Jurkat, Clone E6-1 (cell line): ENCODE measurements at regions not wholly inside any gene's neighbourhood (a gene's known extent, or its start where the extent isn't known, plus 50 kb on each side); places are given as distances from the start of the nearest gene placed in this dataset.
"Not testable (repeated sequence)": the region's sequence is repeated elsewhere in the genome, so short reads cannot be mapped to it uniquely, and the experiment has no call there.

Source experiments
- DNase-seq: peaks from one replicate; pipeline ENCODE4 v3.0.0-alpha.2; 2011; ENCODE audit warnings: low read depth, low spot score
- H3K4me3 ChIP-seq: 2 replicates; pipeline ENCODE4 v1.5.1; 2011; ENCODE audit warnings: mild to moderate bottlenecking, low read length, control low read depth, moderate library complexity

DNA sequence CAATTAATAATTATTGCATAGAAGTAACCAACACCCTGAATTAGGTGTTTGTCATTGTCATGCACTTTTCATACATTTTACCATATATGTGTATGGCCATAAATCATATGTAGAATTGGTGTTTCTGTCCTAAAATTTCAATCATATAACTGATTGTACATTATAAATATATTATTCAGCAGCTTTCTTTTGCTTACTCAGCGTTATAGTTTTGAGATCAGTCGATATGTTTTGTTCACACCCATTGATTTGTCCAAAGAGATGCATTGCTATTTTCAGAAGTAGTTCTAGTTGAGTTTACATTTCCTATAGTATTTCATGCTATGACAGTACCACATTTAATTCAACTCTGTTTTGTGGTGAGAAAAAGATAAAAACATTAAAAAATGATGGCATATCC, 50.5 kb upstream of the PARP4 start:
- DNase-seq: no peak
- H3K4me3 ChIP-seq: no peak overlapping the region

DNA sequence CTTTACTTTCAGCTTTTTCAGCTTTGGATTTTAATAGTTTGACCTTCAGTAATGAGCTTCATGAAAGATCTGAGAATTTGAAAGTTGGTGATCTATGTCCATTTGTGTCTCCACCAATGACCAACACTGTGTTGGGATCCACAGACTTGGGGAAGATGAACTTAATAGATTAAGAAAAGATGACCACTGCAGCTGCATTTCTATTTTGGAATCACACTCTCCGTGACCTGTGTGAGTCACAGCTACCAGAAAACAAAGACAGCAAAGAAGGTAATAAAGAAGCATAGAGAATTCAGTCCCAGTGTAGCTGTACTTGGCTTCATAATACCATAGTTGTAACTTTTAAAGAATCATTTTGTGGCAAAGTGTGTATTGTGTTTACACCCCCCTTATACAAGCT, 51.4 kb upstream of the PARP4 start:
- not testable (repeated sequence) for H3K4me3 ChIP-seq

GRCh38 chr13:24564881-24565280, 52.3 kb upstream of the PARP4 start:
- DNase-seq: no peak
- H3K4me3 ChIP-seq: no peak overlapping the region

More for the DNA sequence above, 51.4 kb upstream of the PARP4 start:
- DNase-seq: not testable (repeated sequence)

- not testable (repeated sequence) for H3K4me3 ChIP-seq, DNase-seq
Measured at GRCh38 chr13:24567593-24567992, 55.0 kb upstream of the PARP4 start.

- DNase-seq: no peak
- H3K4me3 ChIP-seq: no peak overlapping the region
Measured at GRCh38 chr13:24574847-24575246, 62.3 kb upstream of the PARP4 start.

DNA sequence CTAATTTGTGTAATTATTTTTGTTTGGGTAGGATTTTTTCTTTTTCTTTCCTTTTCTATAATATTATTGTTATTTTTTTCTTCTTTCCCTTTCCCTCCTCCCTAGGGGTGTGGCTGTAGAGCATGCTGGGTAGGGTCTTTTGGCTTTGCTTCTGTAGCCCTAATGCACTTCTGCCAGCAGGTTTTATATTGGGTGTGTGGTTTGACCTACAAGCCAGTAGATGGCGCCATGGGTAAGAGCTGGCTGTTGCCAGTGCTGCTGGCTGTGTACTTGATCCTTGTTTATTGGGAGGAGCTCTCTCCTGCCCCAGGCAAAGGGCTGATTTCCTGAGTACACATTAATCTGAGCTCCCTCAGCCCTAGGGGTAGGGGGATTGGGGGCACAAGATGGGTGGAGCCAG, 67.7 kb upstream of the PARP4 start:
- H3K4me3 ChIP-seq: not testable (repeated sequence)
- peak; percentile 16 for DNase-seq

DNA sequence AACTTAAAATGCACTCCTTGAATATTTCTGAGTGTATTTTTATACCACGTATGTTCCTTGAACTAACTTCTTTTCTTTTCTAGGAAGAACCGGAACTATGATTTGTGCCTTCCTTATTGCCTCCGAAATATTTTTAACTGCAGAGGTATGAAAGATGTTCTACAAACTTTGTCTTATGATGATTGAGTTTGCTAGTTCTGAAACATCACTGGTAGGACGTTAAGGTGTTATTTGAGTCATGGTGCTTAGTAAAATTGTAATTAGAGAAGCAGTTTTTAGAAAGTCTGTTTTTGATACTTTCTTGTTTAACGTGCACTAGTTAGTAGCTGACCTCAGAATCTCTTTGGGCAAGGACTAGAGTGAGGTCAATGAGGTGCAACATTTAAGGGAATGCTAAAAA, 69.0 kb upstream of the PARP4 start:
- H3K4me3 ChIP-seq, DNase-seq: not testable (repeated sequence)

GRCh38 chr13:24591697-24592096, 79.1 kb upstream of the PARP4 start:
- H3K4me3 ChIP-seq, DNase-seq: not testable (repeated sequence)

DNA sequence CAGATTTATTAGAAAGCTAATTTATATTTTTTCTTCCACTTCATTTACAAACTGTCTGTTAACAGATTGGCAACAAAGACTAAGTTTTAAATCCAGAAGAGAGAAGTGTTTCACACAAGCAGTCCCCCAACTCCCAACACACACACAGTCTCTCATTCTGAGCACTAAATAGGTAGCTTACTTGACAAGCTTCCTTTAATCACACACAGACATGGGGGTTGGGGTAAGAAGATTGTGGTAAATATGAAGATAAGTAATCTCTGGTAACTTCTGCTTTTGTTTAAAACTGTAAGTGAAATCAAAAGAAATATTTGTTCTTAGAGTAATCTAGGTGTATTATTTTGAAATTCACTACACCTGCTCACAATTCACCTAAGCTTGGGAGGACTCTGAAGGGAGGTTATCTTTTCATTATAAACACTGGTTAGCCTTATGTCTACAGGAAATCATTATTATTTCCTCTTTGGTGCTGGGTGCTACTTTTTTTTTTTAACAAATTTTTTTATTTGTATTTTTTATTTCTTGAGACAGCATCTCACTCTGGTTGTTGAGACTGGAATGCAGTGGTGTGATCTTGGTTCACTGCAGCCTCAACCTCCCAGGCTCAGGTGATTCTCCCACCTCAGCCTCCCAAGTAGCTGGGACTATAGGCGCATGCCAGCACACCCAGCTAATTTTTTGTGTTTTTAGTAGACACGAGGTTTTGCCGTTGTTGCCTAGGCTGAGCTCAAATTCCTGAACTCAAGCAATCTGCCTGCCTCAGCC, 82.1 kb upstream of the ATP12A start:
- not testable (repeated sequence) for H3K4me3 ChIP-seq, DNase-seq

- not testable (repeated sequence) for H3K4me3 ChIP-seq, DNase-seq
Measured at GRCh38 chr13:24599019-24599791, 81.0 kb upstream of the ATP12A start.

GRCh38 chr13:24605923-24606372, 74.3 kb upstream of the ATP12A start:
- DNase-seq: no peak
- H3K4me3 ChIP-seq: no peak overlapping the region

GRCh38 chr13:24606486-24607170, 73.6 kb upstream of the ATP12A start:
- DNase-seq: no peak
- H3K4me3 ChIP-seq: no peak overlapping the region

DNA sequence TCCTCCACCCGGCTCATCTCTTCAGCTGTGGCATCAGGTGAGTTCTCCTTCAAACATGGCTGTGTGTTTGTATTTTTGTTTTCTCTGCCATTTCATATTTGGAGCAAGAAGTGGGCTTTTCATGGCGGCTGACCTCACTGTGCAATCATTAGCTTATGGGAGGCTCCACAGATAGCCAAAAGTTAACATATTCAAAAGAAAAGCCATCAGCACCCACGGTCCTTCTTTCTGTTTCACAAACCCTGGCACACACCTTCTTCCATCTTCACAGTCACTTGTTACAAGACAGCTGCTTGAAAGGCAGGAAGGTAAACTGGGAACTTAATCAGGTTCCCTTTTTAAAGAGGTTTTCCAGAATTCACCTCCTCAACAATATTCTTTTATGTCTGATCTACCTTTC, 69.3 kb upstream of the ATP12A start:
- no peak for DNase-seq
- no peak overlapping the region for H3K4me3 ChIP-seq

- H3K4me3 ChIP-seq: no peak overlapping the region
Measured at GRCh38 chr13:24612726-24613125, 67.5 kb upstream of the ATP12A start.

GRCh38 chr13:24613128-24613527, 67.1 kb upstream of the ATP12A start:
- no peak for DNase-seq
- no peak overlapping the region for H3K4me3 ChIP-seq

More at GRCh38 chr13:24612726-24613125, 67.5 kb upstream of the ATP12A start:
- DNase-seq: no peak

- no peak for DNase-seq
- no peak overlapping the region for H3K4me3 ChIP-seq
Measured at GRCh38 chr13:24613755-24614154, 66.5 kb upstream of the ATP12A start.

DNA sequence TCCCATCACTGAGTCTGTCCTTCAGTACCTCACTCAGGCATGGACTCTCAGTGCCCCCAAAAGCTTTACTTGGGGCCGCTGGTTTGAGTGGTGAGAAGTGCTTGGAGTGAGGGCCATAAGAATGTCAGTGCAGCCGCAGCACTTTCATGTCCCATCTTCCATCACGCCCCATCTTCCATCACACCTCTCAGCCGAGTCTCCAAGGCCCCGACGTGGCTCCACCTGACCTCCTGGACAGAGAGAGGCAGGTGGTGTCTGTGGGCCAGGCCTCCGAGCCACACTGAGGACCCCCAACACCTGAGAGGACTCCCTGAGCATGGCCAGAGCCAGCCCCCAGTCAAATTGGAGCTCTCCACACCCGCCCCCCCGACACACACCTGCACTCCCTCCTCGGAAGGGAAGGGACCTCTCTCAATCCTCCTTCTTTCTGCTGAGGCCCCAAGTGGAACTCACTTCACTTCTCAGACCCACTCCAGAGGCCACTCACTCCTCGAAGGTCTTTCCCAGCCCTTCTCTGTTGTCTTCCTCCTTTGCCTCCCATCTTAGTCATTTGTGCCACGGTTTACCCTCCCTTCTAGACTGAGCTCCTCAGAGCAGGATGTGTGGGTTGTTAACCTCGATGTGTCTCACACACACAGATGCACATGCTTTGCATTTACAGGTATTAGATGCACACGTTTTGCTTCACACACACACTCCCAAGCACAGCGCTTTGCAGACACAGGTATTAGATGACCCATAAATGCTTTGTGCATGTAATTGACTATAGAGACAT, 65.7 kb upstream of the ATP12A start:
- no peak for DNase-seq
- H3K4me3 ChIP-seq: no peak overlapping the region

DNA sequence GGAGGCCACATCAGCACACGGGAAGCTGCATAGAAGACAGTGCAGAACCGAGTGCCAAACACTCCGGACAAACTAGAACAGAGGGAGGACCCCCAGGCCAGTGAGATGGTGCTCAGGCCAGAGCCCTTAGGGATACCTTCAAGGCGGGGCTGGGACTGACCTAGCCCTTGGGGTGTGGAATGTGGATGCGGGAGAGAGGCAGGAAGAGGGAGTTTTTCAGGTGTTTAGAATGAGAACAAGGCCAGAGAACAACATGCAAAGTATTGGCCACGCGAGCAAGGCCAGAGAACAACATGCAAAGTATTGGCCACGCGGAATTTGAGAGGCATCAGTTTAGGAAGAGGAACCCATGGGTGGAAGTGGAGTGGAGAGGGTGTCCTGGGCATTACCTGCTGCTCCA, 65.1 kb upstream of the ATP12A start:
- H3K4me3 ChIP-seq: no peak overlapping the region
- DNase-seq: no peak

DNA sequence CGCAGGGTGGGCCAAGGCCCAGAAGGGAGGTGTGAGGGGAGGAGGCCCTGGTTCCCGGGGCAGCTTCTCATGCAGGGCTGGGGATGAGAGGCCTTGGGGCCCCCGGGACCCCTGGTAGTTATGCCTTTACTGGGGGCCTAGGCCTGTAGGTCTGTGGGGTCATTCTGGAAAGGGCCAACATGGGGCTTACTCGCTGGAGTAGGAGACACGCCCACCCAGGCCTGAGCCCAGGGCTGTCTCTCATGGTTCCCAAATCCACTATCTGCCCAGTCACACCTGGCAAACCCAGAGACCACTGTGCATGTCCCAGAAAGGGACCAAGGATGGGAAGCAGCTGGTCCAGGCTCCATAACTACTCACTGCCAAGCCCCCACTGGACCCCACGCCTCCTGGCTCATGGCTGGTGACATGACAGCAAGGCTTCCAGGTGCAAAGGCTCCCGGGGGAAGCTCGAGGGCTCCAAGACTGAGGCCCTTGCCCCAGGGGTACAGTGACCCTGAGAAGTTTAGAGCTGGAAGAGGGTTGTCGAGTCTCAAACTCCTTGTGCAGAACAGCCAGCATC, 64.2 kb upstream of the ATP12A start:
- no peak overlapping the region for H3K4me3 ChIP-seq
- DNase-seq: no peak
